ENCODE measurements at regions not wholly inside any gene's neighbourhood (a gene's known extent, or its start where the extent isn't known, plus 50 kb on each side); places are given as distances from the start of the nearest gene placed in this dataset.

GRCh38 chr9:95815133-95815532 lies 60.4 kb upstream of the ERCC6L2 start:
- H3K27ac ChIP-seq: no peak overlapping the region
- TF ChIP-seq, protein P1, sequence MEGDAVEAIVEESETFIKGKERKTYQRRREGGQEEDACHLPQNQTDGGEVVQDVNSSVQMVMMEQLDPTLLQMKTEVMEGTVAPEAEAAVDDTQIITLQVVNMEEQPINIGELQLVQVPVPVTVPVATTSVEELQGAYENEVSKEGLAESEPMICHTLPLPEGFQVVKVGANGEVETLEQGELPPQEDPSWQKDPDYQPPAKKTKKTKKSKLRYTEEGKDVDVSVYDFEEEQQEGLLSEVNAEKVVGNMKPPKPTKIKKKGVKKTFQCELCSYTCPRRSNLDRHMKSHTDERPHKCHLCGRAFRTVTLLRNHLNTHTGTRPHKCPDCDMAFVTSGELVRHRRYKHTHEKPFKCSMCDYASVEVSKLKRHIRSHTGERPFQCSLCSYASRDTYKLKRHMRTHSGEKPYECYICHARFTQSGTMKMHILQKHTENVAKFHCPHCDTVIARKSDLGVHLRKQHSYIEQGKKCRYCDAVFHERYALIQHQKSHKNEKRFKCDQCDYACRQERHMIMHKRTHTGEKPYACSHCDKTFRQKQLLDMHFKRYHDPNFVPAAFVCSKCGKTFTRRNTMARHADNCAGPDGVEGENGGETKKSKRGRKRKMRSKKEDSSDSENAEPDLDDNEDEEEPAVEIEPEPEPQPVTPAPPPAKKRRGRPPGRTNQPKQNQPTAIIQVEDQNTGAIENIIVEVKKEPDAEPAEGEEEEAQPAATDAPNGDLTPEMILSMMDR (conservative IDR thresholded peaks at IDR 0.05): no peak
- TF ChIP-seq ZFX (IDR thresholded peaks at IDR 0.05): no peak

- no peak overlapping the region for H3K27ac ChIP-seq
- no peak for TF ChIP-seq ZFX (IDR thresholded peaks at IDR 0.05)
- TF ChIP-seq, protein P1 (conservative IDR thresholded peaks at IDR 0.05): no peak
These were observed 61.6 kb upstream of the ERCC6L2 start for GRCh38 chr9:95813923-95814322.

DNA sequence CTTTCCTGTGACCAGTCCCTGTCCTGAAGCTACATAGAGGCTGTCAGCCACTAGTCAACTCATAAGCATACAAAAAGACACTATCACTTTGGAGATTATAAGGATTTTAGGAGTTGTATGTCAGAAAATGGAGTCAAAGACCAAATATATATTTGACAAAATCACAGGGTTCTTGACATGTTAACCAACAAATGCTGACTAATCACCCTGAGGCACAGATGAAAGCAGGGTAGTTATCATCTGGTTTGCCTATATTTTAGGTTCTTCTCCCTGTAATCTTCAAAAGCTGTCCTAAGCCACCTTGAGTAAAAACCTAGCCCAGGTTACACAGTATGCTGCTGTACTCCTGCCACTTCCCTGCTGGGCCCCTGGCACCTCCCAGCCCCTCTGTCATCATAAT lies 64.7 kb upstream of the ERCC6L2 start:
- no peak overlapping the region for H3K27ac ChIP-seq
- TF ChIP-seq, protein P1 (conservative IDR thresholded peaks at IDR 0.05): no peak
- no peak for TF ChIP-seq ZFX (IDR thresholded peaks at IDR 0.05)

- TF ChIP-seq ZFX (IDR thresholded peaks at IDR 0.05): no peak
- TF ChIP-seq, protein P1 (conservative IDR thresholded peaks at IDR 0.05): no peak
- no peak overlapping the region for H3K27ac ChIP-seq
These were observed 65.4 kb upstream of the ERCC6L2 start for GRCh38 chr9:95810133-95810532.

GRCh38 chr9:95809686-95810085 lies 65.8 kb upstream of the ERCC6L2 start:
- H3K27ac ChIP-seq: no peak overlapping the region
- TF ChIP-seq, protein P1 (conservative IDR thresholded peaks at IDR 0.05): no peak
- no peak for TF ChIP-seq ZFX (IDR thresholded peaks at IDR 0.05)

DNA sequence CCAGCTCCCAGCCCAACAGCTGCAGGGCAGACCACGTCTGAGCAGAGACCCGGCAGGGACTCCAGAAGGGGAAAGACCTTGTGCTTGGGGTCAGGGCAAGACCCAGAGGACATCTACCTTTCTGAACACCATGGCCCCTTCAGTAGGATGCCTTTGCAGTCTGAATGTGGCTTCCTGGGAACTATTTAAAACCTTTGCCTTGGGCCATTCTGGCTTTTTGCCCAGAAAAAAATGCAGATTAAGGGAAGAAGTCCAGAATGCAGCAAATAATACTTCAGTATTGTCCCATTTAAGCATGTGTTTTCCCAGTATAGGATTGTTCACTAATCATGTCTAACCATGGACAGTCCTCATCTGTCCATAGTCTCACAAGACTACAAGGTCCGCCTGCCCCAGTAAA lies 67.5 kb upstream of the ERCC6L2 start:
- H3K27ac ChIP-seq: peak overlapping the region; percentile 43
- TF ChIP-seq, protein P1 (conservative IDR thresholded peaks at IDR 0.05): no peak
- no peak for TF ChIP-seq ZFX (IDR thresholded peaks at IDR 0.05)

GRCh38 chr9:95807326-95807947 lies 68.1 kb upstream of the ERCC6L2 start:
- peak overlapping the region; percentile 43 for H3K27ac ChIP-seq
- TF ChIP-seq, protein P1 (conservative IDR thresholded peaks at IDR 0.05): no peak
- TF ChIP-seq ZFX (IDR thresholded peaks at IDR 0.05): no peak

All from C4-2B (cell line).